Keratinocyte (primary cell): ENCODE measurements at regions not wholly inside any gene's neighbourhood (a gene's known extent, or its start where the extent isn't known, plus 50 kb on each side); places are given as distances from the start of the nearest gene placed in this dataset.

Experiments used
- CTCF ChIP-seq, 3 experiments: IDR thresholded peaks in 1 of 3; conservative IDR thresholded peaks in 1 of 3; optimal IDR thresholded peaks in 1 of 3; 2 replicates in 2 of 3; 3 replicates in 1 of 3; pipeline versions ENCODE3 to v1.5.1; 2011; ENCODE audit warnings: low read length in 3 of 3, mild to moderate bottlenecking in 3 of 3, moderate library complexity in 2 of 3, control low read depth in 1 of 3, inconsistent platforms in 1 of 3; ENCODE audit not compliant: insufficient read depth in 2 of 3; ENCODE audit errors: extremely low read depth in 1 of 3
- EZH2 ChIP-seq: IDR thresholded peaks from one replicate; pipeline ENCODE4 v1.6.1; 2012; ENCODE audit warnings: inconsistent platforms, mild to moderate bottlenecking, low read length, moderate library complexity

DNA sequence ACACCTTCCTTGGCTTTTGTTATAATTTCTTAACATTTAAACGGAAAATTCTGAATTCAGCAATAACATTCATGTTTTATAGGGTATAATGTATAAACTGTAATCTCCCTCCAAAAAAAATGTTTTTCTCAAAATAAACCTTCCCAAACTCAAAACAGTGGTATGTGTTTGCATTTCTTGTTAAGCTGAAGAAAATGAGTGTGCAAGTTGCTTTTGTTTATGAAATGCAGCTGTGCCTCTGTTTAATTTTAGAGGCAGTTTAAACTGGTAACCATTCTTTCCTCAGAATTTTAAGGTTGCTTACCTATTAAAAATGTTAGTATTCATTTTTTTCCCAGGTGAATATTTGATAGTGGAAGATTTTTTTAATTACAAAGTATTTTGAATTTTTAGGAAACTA, 105.0 kb upstream of the ANKRD50 start:
- TF ChIP-seq CTCF (optimal IDR thresholded peaks at IDR 0.05 in 1 of 3, IDR thresholded peaks at IDR 0.05 in 1 of 3, conservative IDR thresholded peaks at IDR 0.05 in 1 of 3; ENCODE audit: extremely low read depth in 1 of 3, insufficient read depth in 2 of 3, low read length in 3 of 3) (no peak), EZH2 (no peak)
